Stomach (tissue), 8 donors: ENCODE measurements at regions not wholly inside any gene's neighbourhood (a gene's known extent, or its start where the extent isn't known, plus 50 kb on each side); places are given as distances from the start of the nearest gene placed in this dataset.
A peak's percentile ranks its signal among the peaks of the same experiment; 100 is the strongest.
"Not testable (repeated sequence)": the region's sequence is repeated elsewhere in the genome, so short reads cannot be mapped to it uniquely, and the experiment has no call there.

Experiments used
- DNase-seq, 2 donors: peaks; one replicate each; pipeline versions ENCODE4 v3.0.0 to v3.0.0-alpha.2; 2013 to 2019
- H3K27ac ChIP-seq, 5 donors: fragments of 200-600 bp in 4 of 5; sonication (generic) in 4 of 5; one replicate each; pipeline ENCODE4 v1.5.1; 2013 to 2019; ENCODE audit warnings: mild to moderate bottlenecking in 1 of 5, moderate library complexity in 1 of 5
- H3K27me3 ChIP-seq, 3 donors: fragments of 200-600 bp; sonication (generic); one replicate each; pipeline ENCODE4 v1.5.1; 2017 to 2019; ENCODE audit warnings: mixed run types in 1 of 3
- H3K36me3 ChIP-seq, 4 donors: fragments of 200-600 bp; sonication (generic); 1 replicate in 3 of 4; 2 replicates in 1 of 4; pipeline ENCODE4 v1.5.1; 2016 to 2019
- H3K4me1 ChIP-seq, 4 donors: fragments of 200-600 bp; sonication (generic); one replicate each; pipeline ENCODE4 v1.5.1; 2016 to 2019
- H3K4me3 ChIP-seq, 4 donors: fragments of 200-600 bp; sonication (generic) in 3 of 4; one replicate each; pipeline ENCODE4 v1.5.1; 2016 to 2019; ENCODE audit warnings: mild to moderate bottlenecking in 1 of 4
- H3K9me3 ChIP-seq, 4 donors: fragments of 200-600 bp; sonication (generic); one replicate each; pipeline ENCODE4 v1.5.1; 2016 to 2019
- CTCF ChIP-seq, 7 experiments: fragments of 450-650 bp in 4 of 7; fragments of 200-600 bp in 3 of 7; sonication (generic) in 3 of 7; IDR thresholded peaks; one replicate each; pipeline ENCODE4 v1.5.1; 2016 to 2019; ENCODE audit warnings: antibody characterized with exemption in 7 of 7, control low read depth in 2 of 7, mild to moderate bottlenecking in 1 of 7
- EP300 ChIP-seq: sonication (generic); formaldehyde crosslinking; IDR thresholded peaks from one replicate; pipeline ENCODE4 v1.6.1; 2017; ENCODE audit warnings: antibody characterized with exemption
- POLR2A ChIP-seq, 4 donors: fragments of 450-650 bp; IDR thresholded peaks; one replicate each; pipeline ENCODE4 v1.6.1; 2016; ENCODE audit warnings: antibody characterized with exemption in 4 of 4, control low read depth in 2 of 4, mild to moderate bottlenecking in 1 of 4, moderate library complexity in 1 of 4
- POLR2AphosphoS5 ChIP-seq, 3 donors: sonication (generic); formaldehyde crosslinking; IDR thresholded peaks; one replicate each; pipeline ENCODE4 v1.6.1; 2016; ENCODE audit warnings: antibody characterized with exemption in 3 of 3
- WGBS, 5 donors: extraction: QIAGEN DNeasy Blood & Tissue Kit in 3 of 5; methylation state at CpG; one replicate each; pipeline versions ENCODE4 v1.1.5 to v1.1.7; 2013 to 2018; 5-methylcytosine and 5-hydroxymethylcytosine counted together
- intact Hi-C: fragments of 100-400 bp; cut with DNase I; formaldehyde crosslinking; loops from one replicate; pipeline ENCODE4 v1.15.1; 2023; ENCODE audit warnings: low total_unique reads
- donor health status: healthy with polysubstance abuse.
- donor health status: Bipolar disorder and iron deficiency.
- donor health status: healthy.

DNA sequence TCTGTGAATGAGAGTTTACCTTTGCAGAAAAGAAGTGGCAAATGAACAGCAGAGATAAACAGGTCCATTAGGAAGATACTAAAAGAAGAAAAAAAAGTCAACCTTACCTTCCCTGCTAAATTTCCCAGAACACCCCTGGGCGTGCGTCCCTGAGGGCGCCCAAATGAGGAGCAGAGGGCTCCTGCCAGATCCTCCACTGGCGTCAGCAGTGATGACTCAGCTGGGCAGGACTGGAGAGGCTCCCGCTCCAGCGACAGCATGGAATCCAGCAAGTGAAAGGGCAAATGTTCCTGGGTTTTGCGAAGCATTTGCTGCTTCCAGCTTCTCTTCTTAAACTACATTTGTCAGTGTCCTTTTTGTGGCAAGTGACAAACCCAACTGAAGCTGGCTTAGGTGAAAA is 314.4 kb downstream of the ADGRD1 start:
- WGBS, 5 donors: 20 to 52% (median 44%) methylated on average over 1 to 7 of the region's 7 CpGs
- peak; percentile 18 for TF ChIP-seq EP300
- DNase-seq: peak in 1 of 2 donors; percentile 26
- H3K4me3 ChIP-seq, H3K9me3 ChIP-seq, intact Hi-C loops, H3K36me3 ChIP-seq, H3K4me1 ChIP-seq, H3K27me3 ChIP-seq: not testable (repeated sequence)
- H3K27ac ChIP-seq: peak overlapping the region in 1 of 5 donors; percentile 76

GRCh38 chr12:131268571-131268970 is 314.9 kb downstream of the ADGRD1 start:
- H3K4me3 ChIP-seq, DNase-seq, H3K4me1 ChIP-seq, H3K9me3 ChIP-seq, intact Hi-C loops, H3K27me3 ChIP-seq, H3K36me3 ChIP-seq: not testable (repeated sequence)
- WGBS, 5 donors: 50 to 88% (median 80%) methylated on average over 1 to 4 of the region's 4 CpGs; no CpG with 5 or more reads in 1 of the 5 donors
- peak overlapping the region in 1 of 5 donors; percentile 67 for H3K27ac ChIP-seq

DNA sequence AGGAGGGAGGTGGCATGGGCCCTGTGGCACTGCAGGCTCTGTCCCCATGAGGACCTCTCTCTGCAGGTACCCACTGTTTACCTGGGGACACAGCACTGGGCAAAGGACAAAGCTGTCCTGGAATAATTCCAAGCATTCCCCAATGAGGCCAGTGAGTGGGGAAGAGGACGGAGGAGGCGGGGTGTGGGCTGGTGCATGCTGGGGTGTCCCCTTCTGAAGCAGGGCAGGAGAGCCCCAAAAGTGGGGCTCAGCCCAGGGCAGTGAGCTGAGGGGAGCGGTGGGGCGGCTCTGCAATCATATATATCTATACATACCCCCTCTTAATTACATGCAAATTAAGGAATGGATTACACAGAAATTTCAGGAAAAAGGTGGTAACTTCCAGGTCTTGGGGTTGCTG is 315.8 kb downstream of the ADGRD1 start:
- Histone ChIP-seq H3K4me1 (no peaks in the 10 kb centered on the region), H3K4me3 (no peak overlapping the region), H3K27ac (no peak overlapping the region), H3K27me3 (no peaks in the 10 kb centered on the region), H3K9me3 (no peaks in the 10 kb centered on the region), H3K36me3 (no peaks in the 10 kb centered on the region)
- DNase-seq: no peak
- intact Hi-C loops: no loop called here
- 69 to 84% (median 81%) methylated on average over 4 of the region's 4 CpGs for WGBS, 5 donors
- TF ChIP-seq POLR2A (IDR thresholded peaks at IDR 0.05) (no peak), CTCF (IDR thresholded peaks at IDR 0.05) (no peak), EP300 (no peak), POLR2AphosphoS5 (IDR thresholded peaks at IDR 0.05) (no peak)

DNA sequence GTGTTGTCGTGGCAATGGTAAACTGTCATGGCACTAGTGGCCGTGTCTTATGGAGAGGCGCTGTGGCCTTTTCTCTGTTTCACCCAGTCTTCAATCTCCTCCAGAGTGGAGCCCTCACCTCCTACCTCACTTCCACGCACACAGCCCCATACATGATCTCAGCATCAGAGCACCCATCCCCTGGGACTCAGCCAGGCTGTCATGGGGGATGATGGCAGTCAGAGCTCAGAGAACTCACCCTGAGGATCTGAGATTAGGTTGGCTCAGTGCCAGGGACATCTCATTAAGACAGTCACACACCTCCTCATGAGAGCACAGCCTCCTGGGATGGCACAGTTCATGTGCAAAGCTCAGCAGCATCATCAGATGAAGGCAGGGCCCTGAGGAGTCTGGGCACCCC is 316.3 kb downstream of the ADGRD1 start:
- H3K36me3 ChIP-seq, DNase-seq, H3K9me3 ChIP-seq, intact Hi-C loops, H3K27me3 ChIP-seq, H3K27ac ChIP-seq, H3K4me3 ChIP-seq, H3K4me1 ChIP-seq: not testable (repeated sequence)
- WGBS, 5 donors: 89 to 95% (median 94%) methylated on average over 4 of the region's 4 CpGs

- H3K9me3 ChIP-seq: no peaks in the 10 kb centered on the region
- no peaks in the 10 kb centered on the region for H3K4me1 ChIP-seq
- DNase-seq: no peak
- H3K27me3 ChIP-seq: no peaks in the 10 kb centered on the region
- H3K36me3 ChIP-seq: no peaks in the 10 kb centered on the region
- TF ChIP-seq CTCF (IDR thresholded peaks at IDR 0.05): no peak
- TF ChIP-seq POLR2AphosphoS5 (IDR thresholded peaks at IDR 0.05): no peak
- no peak for TF ChIP-seq POLR2A (IDR thresholded peaks at IDR 0.05)
- TF ChIP-seq EP300: no peak
- no peak overlapping the region for H3K4me3 ChIP-seq
- no peak overlapping the region for H3K27ac ChIP-seq
- intact Hi-C loops: no loop called here
Measured at GRCh38 chr12:131271724-131272123, 318.0 kb downstream of the ADGRD1 start.

GRCh38 chr12:131272283-131272814 is 318.6 kb downstream of the ADGRD1 start:
- intact Hi-C loops, H3K9me3 ChIP-seq, H3K27me3 ChIP-seq, H3K4me1 ChIP-seq, H3K4me3 ChIP-seq, H3K27ac ChIP-seq, H3K36me3 ChIP-seq, DNase-seq: not testable (repeated sequence)
- 72 to 87% (median 82%) methylated on average over 4 to 8 of the region's 8 CpGs for WGBS, 5 donors
